ENCODE measurements at regions not wholly inside any gene's neighbourhood (a gene's known extent, or its start where the extent isn't known, plus 50 kb on each side); places are given as distances from the start of the nearest gene placed in this dataset.

GRCh38 chr7:17118412-17118811 is 180.0 kb upstream of the AHR start:
- DNase-seq (ENCODE audit: low read depth in 1 of 2, low spot score in 1 of 2): no peak
- Histone ChIP-seq H3K4me1 (ENCODE audit: low read depth) (no peaks in the 10 kb centered on the region), H3K9me3 (ENCODE audit: low read depth) (no peaks in the 10 kb centered on the region), H3K36me3 (no peaks in the 10 kb centered on the region), H3K27ac (no peak overlapping the region), H3K27me3 (no peaks in the 10 kb centered on the region), H3K4me3 (no peak overlapping the region)
- TF ChIP-seq CTCF (IDR thresholded peaks at IDR 0.05; ENCODE audit: low read depth, low read length): no peak

GRCh38 chr7:17120756-17121155 is 177.7 kb upstream of the AHR start:
- no peak for DNase-seq (ENCODE audit: low read depth in 1 of 2, low spot score in 1 of 2)
- Histone ChIP-seq H3K27ac (no peak overlapping the region), H3K27me3 (no peaks in the 10 kb centered on the region), H3K4me3 (no peak overlapping the region), H3K36me3 (no peaks in the 10 kb centered on the region), H3K4me1 (ENCODE audit: low read depth) (no peaks in the 10 kb centered on the region), H3K9me3 (ENCODE audit: low read depth) (no peaks in the 10 kb centered on the region)
- no peak for TF ChIP-seq CTCF (IDR thresholded peaks at IDR 0.05; ENCODE audit: low read depth, low read length)

DNA sequence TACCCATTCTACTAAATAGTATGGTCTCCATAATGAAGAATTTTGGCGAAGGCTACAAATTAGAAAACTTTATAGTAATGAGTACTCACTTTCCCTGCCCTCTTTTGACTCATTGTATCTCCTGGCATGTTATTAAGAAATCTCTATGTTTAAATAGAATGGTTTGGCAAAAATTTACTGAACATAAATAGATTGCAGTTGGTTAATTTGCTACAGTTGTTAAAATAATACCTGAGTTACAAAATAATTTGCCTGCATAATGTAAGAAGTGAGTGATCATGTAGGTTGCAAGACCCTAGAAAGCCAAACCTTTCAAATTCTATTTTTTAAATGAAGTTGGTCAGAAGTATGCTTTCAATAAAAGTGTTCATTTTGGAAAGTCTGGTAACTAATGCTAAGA is 176.8 kb upstream of the AHR start:
- Histone ChIP-seq H3K4me1 (ENCODE audit: low read depth) (no peaks in the 10 kb centered on the region), H3K4me3 (no peak overlapping the region), H3K36me3 (no peaks in the 10 kb centered on the region), H3K9me3 (ENCODE audit: low read depth) (no peaks in the 10 kb centered on the region), H3K27ac (no peak overlapping the region), H3K27me3 (no peaks in the 10 kb centered on the region)
- DNase-seq (ENCODE audit: low read depth in 1 of 2, low spot score in 1 of 2): no peak
- TF ChIP-seq CTCF (IDR thresholded peaks at IDR 0.05; ENCODE audit: low read depth, low read length): no peak

- H3K36me3 ChIP-seq: no peaks in the 10 kb centered on the region
Observed at GRCh38 chr7:17123020-17123419, 175.4 kb upstream of the AHR start.

DNA sequence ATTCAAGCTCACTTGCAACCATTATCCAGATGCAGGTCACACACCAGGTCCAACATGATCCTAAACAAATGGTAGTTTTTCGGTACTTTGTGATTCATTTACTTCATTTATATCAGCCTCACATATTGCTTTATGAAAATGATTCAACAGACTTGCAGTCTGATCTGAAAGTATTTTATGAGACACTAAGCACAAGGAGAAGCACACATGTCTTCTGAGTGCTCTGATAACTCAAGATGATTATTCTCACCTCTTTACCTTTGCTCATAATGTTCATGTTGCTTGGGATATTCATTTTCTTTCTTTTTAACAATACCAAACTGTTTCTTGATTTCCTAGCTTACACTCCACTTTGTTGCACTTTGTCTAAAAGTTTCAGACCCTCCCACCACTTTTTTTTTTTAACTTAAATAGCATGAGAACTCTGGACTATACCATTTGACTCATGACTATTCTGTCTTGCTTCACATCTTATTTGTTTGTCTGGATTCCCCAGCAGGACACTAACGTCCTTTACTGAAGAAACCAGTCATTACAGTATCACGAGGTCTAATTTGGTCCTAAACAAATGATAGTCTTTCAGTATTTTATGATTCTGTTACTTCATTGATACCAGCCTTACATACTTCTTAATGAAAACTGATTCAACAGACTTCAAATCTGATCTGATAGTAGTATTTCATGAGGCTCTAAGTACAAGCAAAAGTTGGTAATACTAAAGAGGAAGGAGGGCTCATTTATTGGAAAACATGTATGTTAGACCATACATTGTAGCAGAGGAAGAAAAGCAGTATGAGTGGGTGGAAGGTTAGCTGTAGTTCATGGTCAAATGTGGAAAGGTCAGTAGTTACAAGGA is 171.8 kb upstream of the AHR start:
- no peak overlapping the region for H3K27ac ChIP-seq
- no peaks in the 10 kb centered on the region for H3K9me3 ChIP-seq (ENCODE audit: low read depth)
- no peak for TF ChIP-seq CTCF (IDR thresholded peaks at IDR 0.05; ENCODE audit: low read depth, low read length)
- no peak overlapping the region for H3K4me3 ChIP-seq
- H3K27me3 ChIP-seq: no peaks in the 10 kb centered on the region
- no peak for DNase-seq (ENCODE audit: low read depth in 1 of 2, low spot score in 1 of 2)
- H3K36me3 ChIP-seq: no peaks in the 10 kb centered on the region
- H3K4me1 ChIP-seq (ENCODE audit: low read depth): no peaks in the 10 kb centered on the region

More at GRCh38 chr7:17123020-17123419, 175.4 kb upstream of the AHR start:
- Histone ChIP-seq H3K9me3 (ENCODE audit: low read depth) (no peaks in the 10 kb centered on the region), H3K4me1 (ENCODE audit: low read depth) (no peaks in the 10 kb centered on the region), H3K27me3 (no peaks in the 10 kb centered on the region), H3K4me3 (no peak overlapping the region), H3K27ac (no peak overlapping the region)
- DNase-seq (ENCODE audit: low read depth in 1 of 2, low spot score in 1 of 2): peak in 1 of 2 donors; percentile 93
- no peak for TF ChIP-seq CTCF (IDR thresholded peaks at IDR 0.05; ENCODE audit: low read depth, low read length)

All from cardiac muscle cell (in vitro differentiated cells and primary cell).